Gastroesophageal sphincter (tissue), 3 donors: ENCODE measurements at regions not wholly inside any gene's neighbourhood (a gene's known extent, or its start where the extent isn't known, plus 50 kb on each side); places are given as distances from the start of the nearest gene placed in this dataset.

Experiments
- EP300 ChIP-seq: sonication (generic); formaldehyde crosslinking; IDR thresholded peaks from one replicate; pipeline ENCODE4 v1.6.1; 2017; ENCODE audit warnings: antibody characterized with exemption, mild to moderate bottlenecking
- POLR2A ChIP-seq, 2 donors: fragments of 450-650 bp; IDR thresholded peaks; one replicate each; pipeline ENCODE4 v1.6.1; 2017; ENCODE audit warnings: antibody characterized with exemption in 2 of 2, mild to moderate bottlenecking in 2 of 2, moderate library complexity in 1 of 2
- POLR2AphosphoS5 ChIP-seq: sonication (generic); formaldehyde crosslinking; IDR thresholded peaks from one replicate; pipeline ENCODE4 v1.6.1; 2017; ENCODE audit warnings: antibody characterized with exemption
- TF ChIP-seq, protein P1 (sequence below), 4 experiments: fragments of 200-600 bp in 2 of 4; fragments of 450-650 bp in 2 of 4; sonication (generic) in 1 of 4; IDR thresholded peaks; one replicate each; pipeline ENCODE4 v1.5.1; 2017 to 2019; ENCODE audit warnings: antibody characterized with exemption in 4 of 4, mild to moderate bottlenecking in 2 of 4, moderate library complexity in 2 of 4

DNA sequence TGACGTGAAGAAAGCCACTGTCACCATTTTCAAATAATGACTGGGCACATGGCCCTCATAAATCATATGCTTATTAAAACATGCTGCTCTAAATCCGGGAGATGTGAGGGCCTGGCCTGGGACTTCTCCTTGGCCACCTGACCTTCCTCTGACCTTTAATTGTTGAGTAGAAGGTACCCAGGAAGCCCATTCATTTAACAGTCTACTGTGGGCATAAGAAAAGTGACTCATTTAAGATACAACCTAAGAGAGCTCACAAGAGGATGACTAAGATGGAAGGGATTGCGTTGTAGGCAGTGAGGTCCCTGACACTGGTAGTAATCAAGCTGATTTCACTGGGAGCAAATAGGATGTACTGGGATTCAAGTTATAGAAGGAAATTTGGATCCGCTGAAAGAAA lies 203.4 kb upstream of the GPR26 start:
- TF ChIP-seq, protein P1, sequence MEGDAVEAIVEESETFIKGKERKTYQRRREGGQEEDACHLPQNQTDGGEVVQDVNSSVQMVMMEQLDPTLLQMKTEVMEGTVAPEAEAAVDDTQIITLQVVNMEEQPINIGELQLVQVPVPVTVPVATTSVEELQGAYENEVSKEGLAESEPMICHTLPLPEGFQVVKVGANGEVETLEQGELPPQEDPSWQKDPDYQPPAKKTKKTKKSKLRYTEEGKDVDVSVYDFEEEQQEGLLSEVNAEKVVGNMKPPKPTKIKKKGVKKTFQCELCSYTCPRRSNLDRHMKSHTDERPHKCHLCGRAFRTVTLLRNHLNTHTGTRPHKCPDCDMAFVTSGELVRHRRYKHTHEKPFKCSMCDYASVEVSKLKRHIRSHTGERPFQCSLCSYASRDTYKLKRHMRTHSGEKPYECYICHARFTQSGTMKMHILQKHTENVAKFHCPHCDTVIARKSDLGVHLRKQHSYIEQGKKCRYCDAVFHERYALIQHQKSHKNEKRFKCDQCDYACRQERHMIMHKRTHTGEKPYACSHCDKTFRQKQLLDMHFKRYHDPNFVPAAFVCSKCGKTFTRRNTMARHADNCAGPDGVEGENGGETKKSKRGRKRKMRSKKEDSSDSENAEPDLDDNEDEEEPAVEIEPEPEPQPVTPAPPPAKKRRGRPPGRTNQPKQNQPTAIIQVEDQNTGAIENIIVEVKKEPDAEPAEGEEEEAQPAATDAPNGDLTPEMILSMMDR (IDR thresholded peaks at IDR 0.05), result no peak
- TF ChIP-seq POLR2A (IDR thresholded peaks at IDR 0.05), result no peak
- no peak for TF ChIP-seq POLR2AphosphoS5
- TF ChIP-seq EP300, result no peak
